H1 (cell line): ENCODE measurements at regions not wholly inside any gene's neighbourhood (a gene's known extent, or its start where the extent isn't known, plus 50 kb on each side); places are given as distances from the start of the nearest gene placed in this dataset.

Experiments used
- BACH1 ChIP-seq: IDR thresholded peaks from 2 replicates; pipeline ENCODE4 v1.6.1; 2012; ENCODE audit warnings: low read length, improper control_type of control experiment
- EGR1 ChIP-seq: IDR thresholded peaks from 2 replicates; pipeline ENCODE4 v1.6.1; 2011; ENCODE audit warnings: low read depth, low read length, borderline replicate concordance
- KDM5A ChIP-seq: fragments of 200-600 bp; IDR thresholded peaks from 2 replicates; pipeline ENCODE4 v1.7.1; 2012; ENCODE audit warnings: mild to moderate bottlenecking, low read length, inconsistent platforms, mixed read lengths
- NRF1 ChIP-seq: IDR thresholded peaks from 2 replicates; pipeline ENCODE4 v1.6.1; 2011; ENCODE audit warnings: mild to moderate bottlenecking, low read depth, low read length, improper control_type of control experiment
- SIRT6 ChIP-seq: IDR thresholded peaks from one replicate; pipeline ENCODE4 v1.7.1; 2012; ENCODE audit warnings: low read length, inconsistent platforms
- TBP ChIP-seq: IDR thresholded peaks from 2 replicates; pipeline ENCODE4 v1.6.1; 2011; ENCODE audit warnings: low read depth, low read length, improper control_type of control experiment
- YY1 ChIP-seq: IDR thresholded peaks from 2 replicates; pipeline ENCODE4 v1.6.1; 2011; ENCODE audit warnings: low read depth, mild to moderate bottlenecking, low read length
- TF ChIP-seq, protein P1 (sequence below): fragments of 300-600 bp; sonication (generic); IDR thresholded peaks from 2 replicates; pipeline ENCODE4 v1.7.1; 2012; ENCODE audit warnings: low read length, moderate library complexity, mild to moderate bottlenecking, inconsistent platforms; ENCODE audit not compliant: insufficient replicate concordance
- TF ChIP-seq, protein P2 (sequence below): IDR thresholded peaks from 2 replicates; pipeline ENCODE4 v1.6.1; 2012; ENCODE audit warnings: inconsistent platforms
- TF ChIP-seq, protein P3 (sequence below), 3 experiments: IDR thresholded peaks; 1 replicate in 2 of 3; 2 replicates in 1 of 3; pipeline versions ENCODE4 v1.5.1 to v1.6.1; 2011; ENCODE audit warnings: low read length in 3 of 3, mild to moderate bottlenecking in 3 of 3, inconsistent platforms in 2 of 3, low read depth in 1 of 3, moderate library complexity in 1 of 3; ENCODE audit not compliant: insufficient read depth in 1 of 3; ENCODE audit errors: control extremely low read depth in 1 of 3

DNA sequence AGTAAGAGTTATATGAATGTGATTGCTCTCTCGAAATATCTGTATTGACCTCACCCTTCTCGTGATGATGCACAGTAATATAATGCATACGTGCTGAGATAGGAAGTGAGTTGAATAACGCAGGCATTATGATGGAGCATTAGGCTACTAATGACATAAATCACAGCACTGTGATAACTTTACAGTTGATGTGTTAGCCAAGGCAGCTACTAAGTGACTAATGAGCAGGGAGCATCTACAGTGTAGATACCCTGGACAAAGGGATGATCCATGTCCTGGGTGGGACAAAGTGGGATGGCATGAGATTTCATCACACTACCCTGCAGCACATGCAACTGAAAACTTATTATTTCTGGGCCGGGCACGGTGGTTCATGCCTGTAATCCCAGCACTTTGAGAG lies 68.4 kb downstream of the HDGFL1 start (continued):
- TF ChIP-seq, protein P1, sequence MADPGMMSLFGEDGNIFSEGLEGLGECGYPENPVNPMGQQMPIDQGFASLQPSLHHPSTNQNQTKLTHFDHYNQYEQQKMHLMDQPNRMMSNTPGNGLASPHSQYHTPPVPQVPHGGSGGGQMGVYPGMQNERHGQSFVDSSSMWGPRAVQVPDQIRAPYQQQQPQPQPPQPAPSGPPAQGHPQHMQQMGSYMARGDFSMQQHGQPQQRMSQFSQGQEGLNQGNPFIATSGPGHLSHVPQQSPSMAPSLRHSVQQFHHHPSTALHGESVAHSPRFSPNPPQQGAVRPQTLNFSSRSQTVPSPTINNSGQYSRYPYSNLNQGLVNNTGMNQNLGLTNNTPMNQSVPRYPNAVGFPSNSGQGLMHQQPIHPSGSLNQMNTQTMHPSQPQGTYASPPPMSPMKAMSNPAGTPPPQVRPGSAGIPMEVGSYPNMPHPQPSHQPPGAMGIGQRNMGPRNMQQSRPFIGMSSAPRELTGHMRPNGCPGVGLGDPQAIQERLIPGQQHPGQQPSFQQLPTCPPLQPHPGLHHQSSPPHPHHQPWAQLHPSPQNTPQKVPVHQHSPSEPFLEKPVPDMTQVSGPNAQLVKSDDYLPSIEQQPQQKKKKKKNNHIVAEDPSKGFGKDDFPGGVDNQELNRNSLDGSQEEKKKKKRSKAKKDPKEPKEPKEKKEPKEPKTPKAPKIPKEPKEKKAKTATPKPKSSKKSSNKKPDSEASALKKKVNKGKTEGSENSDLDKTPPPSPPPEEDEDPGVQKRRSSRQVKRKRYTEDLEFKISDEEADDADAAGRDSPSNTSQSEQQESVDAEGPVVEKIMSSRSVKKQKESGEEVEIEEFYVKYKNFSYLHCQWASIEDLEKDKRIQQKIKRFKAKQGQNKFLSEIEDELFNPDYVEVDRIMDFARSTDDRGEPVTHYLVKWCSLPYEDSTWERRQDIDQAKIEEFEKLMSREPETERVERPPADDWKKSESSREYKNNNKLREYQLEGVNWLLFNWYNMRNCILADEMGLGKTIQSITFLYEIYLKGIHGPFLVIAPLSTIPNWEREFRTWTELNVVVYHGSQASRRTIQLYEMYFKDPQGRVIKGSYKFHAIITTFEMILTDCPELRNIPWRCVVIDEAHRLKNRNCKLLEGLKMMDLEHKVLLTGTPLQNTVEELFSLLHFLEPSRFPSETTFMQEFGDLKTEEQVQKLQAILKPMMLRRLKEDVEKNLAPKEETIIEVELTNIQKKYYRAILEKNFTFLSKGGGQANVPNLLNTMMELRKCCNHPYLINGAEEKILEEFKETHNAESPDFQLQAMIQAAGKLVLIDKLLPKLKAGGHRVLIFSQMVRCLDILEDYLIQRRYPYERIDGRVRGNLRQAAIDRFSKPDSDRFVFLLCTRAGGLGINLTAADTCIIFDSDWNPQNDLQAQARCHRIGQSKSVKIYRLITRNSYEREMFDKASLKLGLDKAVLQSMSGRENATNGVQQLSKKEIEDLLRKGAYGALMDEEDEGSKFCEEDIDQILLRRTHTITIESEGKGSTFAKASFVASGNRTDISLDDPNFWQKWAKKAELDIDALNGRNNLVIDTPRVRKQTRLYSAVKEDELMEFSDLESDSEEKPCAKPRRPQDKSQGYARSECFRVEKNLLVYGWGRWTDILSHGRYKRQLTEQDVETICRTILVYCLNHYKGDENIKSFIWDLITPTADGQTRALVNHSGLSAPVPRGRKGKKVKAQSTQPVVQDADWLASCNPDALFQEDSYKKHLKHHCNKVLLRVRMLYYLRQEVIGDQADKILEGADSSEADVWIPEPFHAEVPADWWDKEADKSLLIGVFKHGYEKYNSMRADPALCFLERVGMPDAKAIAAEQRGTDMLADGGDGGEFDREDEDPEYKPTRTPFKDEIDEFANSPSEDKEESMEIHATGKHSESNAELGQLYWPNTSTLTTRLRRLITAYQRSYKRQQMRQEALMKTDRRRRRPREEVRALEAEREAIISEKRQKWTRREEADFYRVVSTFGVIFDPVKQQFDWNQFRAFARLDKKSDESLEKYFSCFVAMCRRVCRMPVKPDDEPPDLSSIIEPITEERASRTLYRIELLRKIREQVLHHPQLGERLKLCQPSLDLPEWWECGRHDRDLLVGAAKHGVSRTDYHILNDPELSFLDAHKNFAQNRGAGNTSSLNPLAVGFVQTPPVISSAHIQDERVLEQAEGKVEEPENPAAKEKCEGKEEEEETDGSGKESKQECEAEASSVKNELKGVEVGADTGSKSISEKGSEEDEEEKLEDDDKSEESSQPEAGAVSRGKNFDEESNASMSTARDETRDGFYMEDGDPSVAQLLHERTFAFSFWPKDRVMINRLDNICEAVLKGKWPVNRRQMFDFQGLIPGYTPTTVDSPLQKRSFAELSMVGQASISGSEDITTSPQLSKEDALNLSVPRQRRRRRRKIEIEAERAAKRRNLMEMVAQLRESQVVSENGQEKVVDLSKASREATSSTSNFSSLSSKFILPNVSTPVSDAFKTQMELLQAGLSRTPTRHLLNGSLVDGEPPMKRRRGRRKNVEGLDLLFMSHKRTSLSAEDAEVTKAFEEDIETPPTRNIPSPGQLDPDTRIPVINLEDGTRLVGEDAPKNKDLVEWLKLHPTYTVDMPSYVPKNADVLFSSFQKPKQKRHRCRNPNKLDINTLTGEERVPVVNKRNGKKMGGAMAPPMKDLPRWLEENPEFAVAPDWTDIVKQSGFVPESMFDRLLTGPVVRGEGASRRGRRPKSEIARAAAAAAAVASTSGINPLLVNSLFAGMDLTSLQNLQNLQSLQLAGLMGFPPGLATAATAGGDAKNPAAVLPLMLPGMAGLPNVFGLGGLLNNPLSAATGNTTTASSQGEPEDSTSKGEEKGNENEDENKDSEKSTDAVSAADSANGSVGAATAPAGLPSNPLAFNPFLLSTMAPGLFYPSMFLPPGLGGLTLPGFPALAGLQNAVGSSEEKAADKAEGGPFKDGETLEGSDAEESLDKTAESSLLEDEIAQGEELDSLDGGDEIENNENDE = no peak
- TF ChIP-seq BACH1 = no peak
- no peak for TF ChIP-seq TBP
- TF ChIP-seq YY1 = no peak
- TF ChIP-seq, protein P2, sequence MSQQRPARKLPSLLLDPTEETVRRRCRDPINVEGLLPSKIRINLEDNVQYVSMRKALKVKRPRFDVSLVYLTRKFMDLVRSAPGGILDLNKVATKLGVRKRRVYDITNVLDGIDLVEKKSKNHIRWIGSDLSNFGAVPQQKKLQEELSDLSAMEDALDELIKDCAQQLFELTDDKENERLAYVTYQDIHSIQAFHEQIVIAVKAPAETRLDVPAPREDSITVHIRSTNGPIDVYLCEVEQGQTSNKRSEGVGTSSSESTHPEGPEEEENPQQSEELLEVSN = no peak
- TF ChIP-seq, protein P3, sequence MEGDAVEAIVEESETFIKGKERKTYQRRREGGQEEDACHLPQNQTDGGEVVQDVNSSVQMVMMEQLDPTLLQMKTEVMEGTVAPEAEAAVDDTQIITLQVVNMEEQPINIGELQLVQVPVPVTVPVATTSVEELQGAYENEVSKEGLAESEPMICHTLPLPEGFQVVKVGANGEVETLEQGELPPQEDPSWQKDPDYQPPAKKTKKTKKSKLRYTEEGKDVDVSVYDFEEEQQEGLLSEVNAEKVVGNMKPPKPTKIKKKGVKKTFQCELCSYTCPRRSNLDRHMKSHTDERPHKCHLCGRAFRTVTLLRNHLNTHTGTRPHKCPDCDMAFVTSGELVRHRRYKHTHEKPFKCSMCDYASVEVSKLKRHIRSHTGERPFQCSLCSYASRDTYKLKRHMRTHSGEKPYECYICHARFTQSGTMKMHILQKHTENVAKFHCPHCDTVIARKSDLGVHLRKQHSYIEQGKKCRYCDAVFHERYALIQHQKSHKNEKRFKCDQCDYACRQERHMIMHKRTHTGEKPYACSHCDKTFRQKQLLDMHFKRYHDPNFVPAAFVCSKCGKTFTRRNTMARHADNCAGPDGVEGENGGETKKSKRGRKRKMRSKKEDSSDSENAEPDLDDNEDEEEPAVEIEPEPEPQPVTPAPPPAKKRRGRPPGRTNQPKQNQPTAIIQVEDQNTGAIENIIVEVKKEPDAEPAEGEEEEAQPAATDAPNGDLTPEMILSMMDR (IDR thresholded peaks at IDR 0.05; ENCODE audit: control extremely low read depth in 1 of 3, insufficient read depth in 1 of 3, low read depth in 1 of 3, low read length in 3 of 3) = no peak
- TF ChIP-seq EGR1 = no peak
- TF ChIP-seq SIRT6 = no peak
- no peak for TF ChIP-seq NRF1
- no peak for TF ChIP-seq KDM5A
